HL-60 (cell line): ENCODE measurements at regions not wholly inside any gene's neighbourhood (a gene's known extent, or its start where the extent isn't known, plus 50 kb on each side); places are given as distances from the start of the nearest gene placed in this dataset.

Source experiments
- CTCF ChIP-seq: IDR thresholded peaks from one replicate; pipeline ENCODE4 v1.5.1; 2011; ENCODE audit warnings: low read length, control low read depth, inconsistent platforms; ENCODE audit not compliant: insufficient read depth
- GABPA ChIP-seq: IDR thresholded peaks from 2 replicates; pipeline ENCODE4 v1.6.1; 2012; ENCODE audit warnings: low read depth
- POLR2AphosphoS5 ChIP-seq: IDR thresholded peaks from 2 replicates; pipeline ENCODE4 v1.6.1; 2012; ENCODE audit warnings: low read depth

DNA sequence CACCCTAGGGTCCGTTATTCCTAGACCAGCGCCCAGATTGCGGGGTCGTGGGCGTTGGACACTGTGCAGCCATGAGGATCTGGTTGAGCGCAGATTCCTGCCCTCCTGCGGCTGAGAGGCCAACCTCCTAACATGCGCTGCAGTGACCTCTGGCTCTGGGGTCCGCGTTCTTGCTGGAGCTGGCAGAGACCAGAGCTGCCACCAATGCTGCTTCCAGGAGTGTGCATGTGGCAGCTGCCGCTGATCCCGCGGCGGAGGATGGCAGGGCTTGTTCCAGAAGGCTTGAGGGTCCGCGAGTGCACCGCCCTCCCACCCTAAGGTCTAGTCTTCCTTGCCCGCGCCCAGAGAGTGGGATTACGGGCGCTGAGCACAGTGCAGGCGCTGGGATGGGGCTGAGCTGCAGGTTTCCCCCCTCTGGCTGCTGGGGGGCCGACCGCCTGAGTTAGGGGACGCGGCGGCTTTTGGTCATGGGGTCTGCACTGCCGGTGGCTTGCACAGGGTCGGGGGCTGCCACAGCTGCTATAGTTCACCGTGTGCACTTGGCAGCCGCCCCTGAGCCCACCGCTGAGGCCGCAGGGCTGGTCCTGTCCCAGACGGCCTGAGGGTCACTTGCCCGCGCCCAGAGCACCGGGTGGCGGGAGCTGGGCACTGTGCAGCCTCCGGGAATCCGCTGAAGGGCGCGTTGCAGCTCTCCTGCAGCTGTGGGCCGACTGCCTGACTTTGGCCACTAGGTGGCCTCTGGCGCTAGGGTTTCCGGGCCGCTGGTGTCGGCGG is 145.9 kb downstream of the CCDC74A start:
- TF ChIP-seq CTCF (peak; percentile 46), POLR2AphosphoS5 (no peak), GABPA (no peak)
